OCI-LY1 (cell line): ENCODE measurements at regions not wholly inside any gene's neighbourhood (a gene's known extent, or its start where the extent isn't known, plus 50 kb on each side); places are given as distances from the start of the nearest gene placed in this dataset.
"Not testable (repeated sequence)": the region's sequence is repeated elsewhere in the genome, so short reads cannot be mapped to it uniquely, and the experiment has no call there.

Experiments
- H2AFZ ChIP-seq: fragments of 200-600 bp; sonication (generic), shearing (Covaris generic); 2 replicates; pipeline ENCODE4 v1.6.0; 2014; ENCODE audit warnings: antibody characterized with exemption, mild to moderate bottlenecking, low read length
- H3F3A ChIP-seq: fragments of 200-600 bp; sonication (generic), shearing (Covaris generic); 2 replicates; pipeline ENCODE4 v1.6.0; 2014; ENCODE audit warnings: mild to moderate bottlenecking, antibody characterized with exemption, low read length, moderate library complexity; ENCODE audit not compliant: insufficient read depth
- H3K27ac ChIP-seq: fragments of 200-600 bp; sonication (generic); 2 replicates; pipeline ENCODE4 v1.5.1; 2014; ENCODE audit warnings: low read length, mixed run types, mild to moderate bottlenecking, low read depth; ENCODE audit not compliant: poor library complexity, severe bottlenecking
- H3K27me3 ChIP-seq: fragments of 200-600 bp; sonication (generic); 2 replicates; pipeline ENCODE4 v1.6.0; 2014; ENCODE audit warnings: antibody characterized with exemption, mild to moderate bottlenecking, low read length, moderate library complexity; ENCODE audit not compliant: insufficient read depth
- H3K36me3 ChIP-seq: fragments of 200-600 bp; sonication (generic); 2 replicates; pipeline ENCODE4 v1.6.1; 2014; ENCODE audit warnings: mild to moderate bottlenecking, antibody characterized with exemption, low read length, moderate library complexity, mixed read lengths; ENCODE audit not compliant: insufficient read depth
- H3K4me1 ChIP-seq: fragments of 200-600 bp; sonication (generic); 2 replicates; pipeline ENCODE4 v1.5.1; 2014; ENCODE audit warnings: mild to moderate bottlenecking, low read length, moderate library complexity; ENCODE audit not compliant: insufficient read depth, severe bottlenecking
- H3K4me2 ChIP-seq: fragments of 200-600 bp; sonication (generic), shearing (Covaris generic); 2 replicates; pipeline ENCODE4 v1.6.1; 2014; ENCODE audit warnings: low read length
- H3K4me3 ChIP-seq: fragments of 200-600 bp; sonication (generic); 2 replicates; pipeline ENCODE4 v1.5.1; 2014; ENCODE audit warnings: low read length, low read depth, mild to moderate bottlenecking, mixed read lengths; ENCODE audit not compliant: poor library complexity, severe bottlenecking
- H3K79me2 ChIP-seq: fragments of 200-600 bp; shearing (Covaris generic); 2 replicates; pipeline ENCODE4 v1.6.1; 2016; ENCODE audit warnings: mixed run types, low read length, mixed read lengths; ENCODE audit not compliant: insufficient read depth
- H3K9ac ChIP-seq: fragments of 200-600 bp; sonication (generic), shearing (Covaris generic); 2 replicates; pipeline ENCODE4 v1.6.1; 2014; ENCODE audit warnings: mild to moderate bottlenecking, low read length, mixed read lengths
- H3K9me2 ChIP-seq: fragments of 200-600 bp; sonication (generic), shearing (Covaris generic); 2 replicates; pipeline ENCODE4 v1.6.1; 2014; ENCODE audit warnings: low read depth, mild to moderate bottlenecking, low read length, mixed read lengths
- H3K9me3 ChIP-seq: fragments of 200-600 bp; shearing (Covaris generic); 2 replicates; pipeline ENCODE4 v1.6.1; 2014; ENCODE audit warnings: low read length, mixed read lengths
- H4K20me1 ChIP-seq: fragments of 200-600 bp; sonication (generic), shearing (Covaris generic); 2 replicates; pipeline ENCODE4 v1.6.0; 2016; ENCODE audit warnings: mild to moderate bottlenecking, low read length; ENCODE audit not compliant: insufficient read depth
- EZH2 ChIP-seq: fragments of 200-600 bp; sonication (generic), shearing (Covaris generic); IDR thresholded peaks from 2 replicates; pipeline ENCODE4 v1.8.0; 2017; ENCODE audit warnings: borderline replicate concordance, mixed run types, mild to moderate bottlenecking, antibody characterized with exemption, low read length, moderate library complexity, mixed read lengths
- TF ChIP-seq, protein P1 (sequence below): fragments of 200-600 bp; sonication (generic), shearing (Covaris generic); IDR thresholded peaks from 2 replicates; pipeline ENCODE4 v1.5.1; 2017; ENCODE audit warnings: mild to moderate bottlenecking, antibody characterized with exemption, low read length, moderate library complexity, mixed read lengths

DNA sequence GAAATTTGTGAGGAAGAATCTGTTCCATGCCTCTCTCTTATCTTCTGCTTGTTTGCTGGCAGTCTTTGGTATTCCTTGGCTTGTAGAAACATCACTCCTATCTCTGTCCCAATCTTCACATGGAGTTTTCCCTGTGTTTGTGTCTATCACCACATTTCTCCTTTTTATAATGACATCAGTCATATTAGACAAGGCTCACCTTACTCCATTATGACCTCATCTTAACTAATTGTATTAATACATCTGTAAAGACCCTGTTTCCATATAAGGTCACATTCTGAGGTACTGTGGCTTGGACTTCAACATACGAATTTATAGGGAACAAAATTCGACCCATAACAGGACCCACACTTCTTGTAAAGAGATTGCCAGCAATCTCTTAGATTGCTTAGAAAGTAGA lies 72.3 kb upstream of the POGK start:
- no peaks in the 10 kb centered on the region for H4K20me1 ChIP-seq
- no peaks in the 10 kb centered on the region for H3K9me3 ChIP-seq
- no peak overlapping the region for H3K9ac ChIP-seq
- no peaks in the 10 kb centered on the region for H3F3A ChIP-seq
- H3K27ac ChIP-seq, result no peak overlapping the region
- H2AFZ ChIP-seq, result no peak overlapping the region
- no peak overlapping the region for H3K4me3 ChIP-seq
- H3K36me3 ChIP-seq, result no peaks in the 10 kb centered on the region
- H3K27me3 ChIP-seq, result no peaks in the 10 kb centered on the region
- no peaks in the 10 kb centered on the region for H3K79me2 ChIP-seq
- H3K4me2 ChIP-seq, result no peak overlapping the region
- no peaks in the 10 kb centered on the region for H3K4me1 ChIP-seq
- TF ChIP-seq, protein P1, sequence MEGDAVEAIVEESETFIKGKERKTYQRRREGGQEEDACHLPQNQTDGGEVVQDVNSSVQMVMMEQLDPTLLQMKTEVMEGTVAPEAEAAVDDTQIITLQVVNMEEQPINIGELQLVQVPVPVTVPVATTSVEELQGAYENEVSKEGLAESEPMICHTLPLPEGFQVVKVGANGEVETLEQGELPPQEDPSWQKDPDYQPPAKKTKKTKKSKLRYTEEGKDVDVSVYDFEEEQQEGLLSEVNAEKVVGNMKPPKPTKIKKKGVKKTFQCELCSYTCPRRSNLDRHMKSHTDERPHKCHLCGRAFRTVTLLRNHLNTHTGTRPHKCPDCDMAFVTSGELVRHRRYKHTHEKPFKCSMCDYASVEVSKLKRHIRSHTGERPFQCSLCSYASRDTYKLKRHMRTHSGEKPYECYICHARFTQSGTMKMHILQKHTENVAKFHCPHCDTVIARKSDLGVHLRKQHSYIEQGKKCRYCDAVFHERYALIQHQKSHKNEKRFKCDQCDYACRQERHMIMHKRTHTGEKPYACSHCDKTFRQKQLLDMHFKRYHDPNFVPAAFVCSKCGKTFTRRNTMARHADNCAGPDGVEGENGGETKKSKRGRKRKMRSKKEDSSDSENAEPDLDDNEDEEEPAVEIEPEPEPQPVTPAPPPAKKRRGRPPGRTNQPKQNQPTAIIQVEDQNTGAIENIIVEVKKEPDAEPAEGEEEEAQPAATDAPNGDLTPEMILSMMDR, result no peak
- H3K9me2 ChIP-seq, result no peaks in the 10 kb centered on the region

DNA sequence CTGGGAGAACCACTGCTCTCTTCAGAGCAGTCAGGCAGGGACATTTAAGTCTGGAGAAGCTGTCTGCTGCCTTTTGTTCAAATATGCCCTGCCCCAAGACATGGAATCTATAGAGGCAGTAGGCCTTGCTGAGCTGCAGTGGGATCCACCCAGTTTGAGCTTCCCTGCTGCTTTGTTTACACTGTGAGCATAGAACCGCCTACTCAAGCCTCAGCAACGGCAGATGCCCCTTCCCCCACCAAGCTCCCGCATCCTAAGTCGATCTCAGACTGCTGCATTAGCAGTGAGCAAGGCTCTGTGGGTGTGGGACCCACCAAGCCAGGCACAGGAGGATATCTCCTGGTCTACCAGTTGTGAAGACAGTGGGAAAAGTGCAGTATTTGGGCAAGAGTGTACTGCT lies 54.6 kb upstream of the POGK start:
- H3F3A ChIP-seq, H3K36me3 ChIP-seq, H3K4me3 ChIP-seq, H3K9ac ChIP-seq, H3K9me3 ChIP-seq, H3K27ac ChIP-seq, H3K79me2 ChIP-seq, H3K4me1 ChIP-seq, H2AFZ ChIP-seq, H4K20me1 ChIP-seq, H3K27me3 ChIP-seq, H3K9me2 ChIP-seq, H3K4me2 ChIP-seq: not testable (repeated sequence)

DNA sequence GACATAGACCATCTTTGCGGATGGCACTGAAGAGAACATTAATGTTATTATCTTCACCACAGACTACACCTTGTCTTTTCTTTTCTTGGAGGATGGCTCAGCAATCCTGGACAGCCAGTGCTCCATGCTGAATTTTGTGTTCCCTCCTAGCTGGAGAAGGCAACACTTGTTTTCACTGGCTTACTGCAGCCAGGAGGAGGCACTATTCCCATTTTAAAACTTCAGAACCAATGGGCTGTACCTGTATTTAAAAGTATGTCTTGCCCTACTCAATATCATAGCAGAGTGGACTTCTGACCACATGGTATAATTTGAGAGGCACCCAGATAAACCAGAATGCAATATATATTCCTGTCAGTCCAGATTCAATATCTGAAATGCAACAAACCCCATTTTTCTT lies 53.3 kb upstream of the POGK start:
- H3K27ac ChIP-seq, result no peak overlapping the region
- H3K4me3 ChIP-seq, result no peak overlapping the region
- H3K9me2 ChIP-seq, result no peaks in the 10 kb centered on the region
- H3K79me2 ChIP-seq, result no peaks in the 10 kb centered on the region
- no peaks in the 10 kb centered on the region for H3K27me3 ChIP-seq
- no peaks in the 10 kb centered on the region for H3K4me1 ChIP-seq
- H2AFZ ChIP-seq, result no peak overlapping the region
- H3K4me2 ChIP-seq, result no peak overlapping the region
- no peak for TF ChIP-seq EZH2
- TF ChIP-seq, protein P1, result peak; percentile 33; the same call in 1 of the 2 replicates
- no peaks in the 10 kb centered on the region for H3K9me3 ChIP-seq
- H3K9ac ChIP-seq, result no peak overlapping the region
- no peaks in the 10 kb centered on the region for H4K20me1 ChIP-seq
- no peaks in the 10 kb centered on the region for H3F3A ChIP-seq
- no peaks in the 10 kb centered on the region for H3K36me3 ChIP-seq

DNA sequence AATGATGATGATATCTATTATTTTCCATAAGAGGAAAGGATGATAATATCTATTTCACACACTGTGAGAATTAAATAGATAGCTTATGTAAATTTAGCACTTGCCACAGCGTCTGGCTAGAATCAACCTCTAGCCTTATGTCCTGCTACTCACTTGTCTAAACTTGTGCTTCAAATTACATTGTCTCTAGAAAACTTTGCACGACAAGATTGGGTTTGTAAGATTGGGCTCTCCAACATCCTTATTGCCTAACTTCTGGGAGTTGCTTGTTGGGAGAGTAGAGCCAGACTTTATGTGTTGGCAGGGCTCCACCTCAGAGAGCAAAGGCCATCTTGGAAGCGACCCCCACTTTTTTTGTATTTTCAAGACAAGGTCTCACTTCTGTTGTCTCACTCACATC lies 50.0 kb upstream of the POGK start:
- no peaks in the 10 kb centered on the region for H3K9me3 ChIP-seq
- no peak overlapping the region for H3K9ac ChIP-seq
- H3K36me3 ChIP-seq, result no peaks in the 10 kb centered on the region
- no peak overlapping the region for H3K4me3 ChIP-seq
- H3K27ac ChIP-seq, result no peak overlapping the region
- H4K20me1 ChIP-seq, result no peaks in the 10 kb centered on the region
- H2AFZ ChIP-seq, result no peak overlapping the region
- H3K27me3 ChIP-seq, result no peaks in the 10 kb centered on the region
- no peaks in the 10 kb centered on the region for H3K4me1 ChIP-seq
- H3K4me2 ChIP-seq, result no peak overlapping the region
- TF ChIP-seq EZH2, result no peak
- TF ChIP-seq, protein P1, result no peak
- H3K9me2 ChIP-seq, result no peaks in the 10 kb centered on the region
- no peaks in the 10 kb centered on the region for H3F3A ChIP-seq
- no peaks in the 10 kb centered on the region for H3K79me2 ChIP-seq
